SKM-1 treated with dmso at 0.1 percent for 144 hours (cell line): ENCODE measurements at regions not wholly inside any gene's neighbourhood (a gene's known extent, or its start where the extent isn't known, plus 50 kb on each side); places are given as distances from the start of the nearest gene placed in this dataset.
"Not testable (repeated sequence)": the region's sequence is repeated elsewhere in the genome, so short reads cannot be mapped to it uniquely, and the experiment has no call there.

Experiments
- DNase-seq: peaks from one replicate; lab custom pipeline; 2025; ENCODE audit not compliant: unreplicated experiment; lab: John Stamatoyannopoulos, UW

DNA sequence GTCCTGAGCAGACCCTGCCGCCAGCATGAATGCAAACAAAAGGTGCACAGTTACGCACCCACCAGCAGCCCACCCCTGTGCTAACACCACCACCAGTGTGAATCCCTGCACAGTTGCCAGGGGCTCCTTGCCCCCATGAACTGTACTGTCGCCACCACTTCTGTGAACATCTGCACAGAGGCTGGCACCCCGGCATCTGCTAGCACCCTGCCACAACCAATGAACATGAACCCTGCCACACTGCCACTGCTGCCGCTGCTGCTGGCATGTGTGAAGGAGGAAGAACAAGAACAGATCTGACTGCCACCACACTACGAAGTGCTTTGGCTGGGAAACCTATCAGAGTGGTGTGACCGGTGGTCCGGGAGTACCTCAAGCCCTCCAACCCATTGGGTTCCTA is 261.3 kb downstream of the PARM1 start:
- DNase-seq, result no peak

DNA sequence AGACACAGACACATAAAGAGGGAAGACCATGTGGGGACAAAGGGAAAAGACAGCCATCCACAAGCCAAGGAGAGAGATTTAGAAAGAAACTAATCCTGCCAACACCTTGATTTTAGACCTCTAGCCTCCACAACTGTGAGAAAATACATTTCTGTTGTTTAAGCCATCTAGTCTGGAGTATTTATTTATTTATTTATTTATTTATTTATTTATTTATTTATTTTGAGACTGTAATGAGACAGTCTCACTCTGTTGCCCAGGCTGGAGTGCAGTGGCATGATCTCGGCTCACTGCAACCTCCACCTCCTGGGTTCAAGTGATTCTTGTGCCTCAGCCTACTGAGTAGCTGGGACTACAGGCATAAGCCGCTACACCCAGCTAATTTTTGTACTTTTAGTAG is 259.3 kb downstream of the PARM1 start:
- DNase-seq, result not testable (repeated sequence)

DNA sequence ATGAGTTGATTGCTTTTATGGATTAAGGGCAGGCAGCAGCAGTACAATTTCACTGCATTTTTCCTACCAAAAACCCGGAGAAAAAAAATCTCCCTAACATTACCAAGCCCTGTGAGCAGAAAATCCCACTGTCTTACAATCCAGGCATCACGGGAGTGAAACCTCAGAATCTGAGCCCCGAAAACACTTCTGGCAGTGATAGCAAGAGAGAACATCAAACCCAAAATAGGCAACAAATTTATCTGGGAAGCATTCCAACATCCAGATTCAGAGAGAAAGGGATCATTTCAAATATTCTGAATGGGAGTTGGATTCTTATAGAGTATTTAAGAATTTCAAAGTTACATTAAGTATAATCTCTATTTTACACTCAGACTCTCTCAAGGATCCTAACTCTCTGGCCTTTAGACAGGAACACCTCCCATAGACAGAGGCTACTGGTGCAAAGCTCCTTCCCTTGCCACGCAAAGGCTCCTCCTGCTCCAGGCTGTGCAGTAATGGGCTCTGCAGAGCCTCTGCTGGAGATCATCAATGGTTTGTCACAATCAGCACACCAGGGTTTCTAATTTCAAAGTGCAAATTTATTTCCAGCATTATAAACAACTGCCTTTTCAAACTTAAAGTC is 256.9 kb downstream of the PARM1 start:
- no peak for DNase-seq

DNA sequence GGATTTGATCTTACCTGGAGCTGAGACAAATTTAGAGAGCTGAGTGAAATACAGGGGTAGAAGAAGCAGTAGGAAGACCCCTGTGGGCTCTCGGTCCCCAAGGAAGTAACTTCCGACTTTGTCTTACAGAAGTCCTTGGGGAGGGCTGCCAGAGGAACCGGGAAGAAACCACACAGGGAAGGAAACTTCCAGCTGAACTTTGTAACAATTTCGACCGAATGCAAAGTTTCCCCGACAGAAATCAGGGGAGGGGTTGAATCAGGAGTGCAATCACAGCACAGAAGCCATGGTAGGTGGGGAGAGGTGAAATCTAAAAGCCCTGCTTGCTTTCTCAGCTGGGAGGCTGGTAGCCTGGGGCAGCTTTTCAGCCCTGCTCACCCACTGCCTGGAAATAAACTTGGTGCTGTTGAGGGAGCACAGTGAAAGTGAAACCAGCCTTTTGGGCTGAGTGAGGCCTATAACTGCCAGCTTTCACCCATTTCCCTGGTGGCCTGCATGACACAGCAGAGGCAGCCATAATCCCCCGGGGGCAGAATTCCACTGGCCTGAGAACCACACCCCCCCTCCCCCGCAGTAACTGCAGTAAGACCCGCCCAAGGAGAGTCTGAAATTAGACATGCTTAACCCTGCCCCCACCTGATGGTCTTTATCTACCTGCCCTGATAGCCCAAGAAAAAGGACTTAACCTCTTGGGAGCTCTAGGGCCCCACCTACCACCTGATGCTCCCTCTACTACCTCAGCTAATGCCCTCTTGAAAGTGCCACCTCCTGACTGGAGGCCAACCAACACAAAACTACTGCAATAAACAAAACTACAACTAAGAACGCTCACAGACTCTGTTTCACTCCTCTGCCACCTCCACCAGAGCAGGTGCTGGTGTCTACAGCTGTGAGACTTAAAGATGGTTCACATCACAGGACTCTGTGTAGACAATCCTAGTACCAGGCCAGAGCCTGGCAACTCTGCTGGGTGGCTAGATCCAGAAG is 248.2 kb downstream of the PARM1 start:
- no peak for DNase-seq

DNA sequence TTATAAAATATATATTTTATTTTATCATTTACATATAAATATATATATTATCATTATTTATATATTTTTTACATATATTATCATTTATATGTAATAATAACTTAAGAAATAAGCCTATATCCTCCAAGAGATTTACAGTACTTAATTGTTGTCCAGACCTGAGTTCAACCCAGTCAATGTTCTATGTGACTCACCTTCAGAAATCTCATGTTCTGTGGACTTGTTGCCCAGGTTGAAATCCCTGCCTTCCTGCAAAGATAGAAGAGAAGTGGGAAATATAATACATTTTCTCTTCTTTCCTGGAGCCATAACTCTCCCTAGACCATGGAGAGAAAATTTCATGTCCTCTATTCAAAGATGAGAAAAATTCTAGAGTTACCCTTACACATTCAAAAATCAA is 247.3 kb downstream of the PARM1 start:
- DNase-seq, result no peak

DNA sequence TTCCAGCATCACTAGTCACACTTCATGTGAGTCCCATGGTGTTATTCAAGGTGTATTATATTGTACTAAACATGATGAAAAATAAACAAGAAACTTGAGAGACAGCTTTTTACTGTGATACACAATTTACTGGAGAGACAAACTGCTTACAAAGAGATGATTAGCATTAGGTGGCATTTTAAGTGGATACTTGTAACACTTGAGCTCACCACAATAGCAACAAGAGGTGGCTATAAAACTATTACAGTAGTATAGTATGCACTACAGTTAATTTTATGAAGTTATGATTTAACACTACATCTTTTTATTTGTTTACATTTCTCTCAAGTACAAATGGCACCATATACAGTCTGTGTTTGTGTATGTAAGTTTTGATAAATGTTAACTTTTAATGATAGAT is 246.6 kb downstream of the PARM1 start:
- no peak for DNase-seq

DNA sequence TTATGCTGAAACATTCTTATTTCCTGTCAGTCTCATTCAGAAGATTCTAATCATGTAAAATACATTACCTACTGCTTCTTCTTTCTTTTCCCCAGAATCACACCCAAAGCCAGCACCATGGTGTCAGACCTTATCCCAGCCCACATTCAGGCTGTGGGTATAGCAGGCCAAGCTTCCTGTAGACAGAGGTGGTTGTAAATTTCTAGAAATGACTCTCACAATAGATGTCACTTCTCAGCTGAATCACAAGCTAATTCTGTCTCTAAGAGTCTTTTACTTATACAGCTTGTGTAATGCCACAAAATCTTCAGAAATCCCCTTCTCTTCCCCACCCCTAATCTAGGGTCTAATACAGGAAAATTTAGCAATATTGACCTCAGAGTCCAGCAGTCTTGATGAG is 239.6 kb downstream of the PARM1 start:
- DNase-seq, result no peak

DNA sequence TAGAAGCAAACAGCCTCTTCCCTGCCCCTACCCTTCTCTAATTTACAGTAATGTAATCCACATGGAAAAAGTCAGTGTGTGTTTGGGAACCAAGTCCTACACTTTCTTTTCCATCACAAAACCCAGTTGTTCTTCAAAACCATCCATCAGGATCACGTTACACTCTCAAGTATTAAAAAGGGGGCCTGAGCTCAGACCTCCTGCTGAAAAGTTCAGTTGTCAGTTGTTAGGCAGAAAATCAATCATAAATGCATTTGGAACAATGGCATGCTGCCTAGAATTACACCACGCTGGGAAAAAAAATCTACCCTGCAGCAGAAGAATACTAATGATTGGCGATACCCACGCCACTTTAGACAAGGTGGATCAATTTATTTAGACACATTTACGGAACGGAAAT is 236.5 kb downstream of the PARM1 start:
- DNase-seq, result no peak

DNA sequence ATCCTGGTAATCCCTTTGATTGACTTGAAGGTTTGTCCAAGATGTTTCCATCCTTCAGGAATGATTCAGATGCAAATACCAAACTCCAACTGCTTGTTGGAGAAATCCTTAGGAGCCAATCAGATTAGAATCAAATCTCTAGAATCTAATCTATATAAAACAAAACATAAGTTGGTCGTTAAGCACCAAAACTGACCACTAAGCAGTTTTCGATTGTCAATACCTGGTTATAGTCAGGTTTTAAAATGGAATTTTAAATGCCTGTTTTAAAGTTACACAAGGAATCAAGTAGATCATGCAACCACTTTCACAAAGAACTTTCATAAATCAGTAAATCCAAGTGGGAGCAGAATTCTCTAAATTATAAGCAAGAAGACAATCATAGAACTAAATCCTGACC is 236.1 kb downstream of the PARM1 start:
- no peak for DNase-seq

DNA sequence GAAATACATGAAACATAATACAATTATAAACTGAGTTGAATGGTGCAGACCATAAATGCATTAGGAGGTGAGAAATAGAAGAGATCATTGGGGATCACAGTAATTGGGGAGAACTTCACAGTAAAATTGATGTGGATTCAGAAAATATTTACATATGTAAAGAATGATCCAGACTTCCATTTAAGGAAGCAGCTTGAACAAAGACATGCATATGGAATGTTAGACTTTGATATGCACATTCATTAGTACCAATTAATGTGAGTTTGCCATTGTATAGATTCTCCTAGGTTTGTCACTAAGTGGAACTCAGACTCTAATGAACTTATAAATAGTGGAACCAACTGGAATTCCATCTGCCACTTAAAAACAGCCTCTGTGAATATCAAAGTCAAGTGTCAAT is 235.6 kb downstream of the PARM1 start:
- no peak for DNase-seq

DNA sequence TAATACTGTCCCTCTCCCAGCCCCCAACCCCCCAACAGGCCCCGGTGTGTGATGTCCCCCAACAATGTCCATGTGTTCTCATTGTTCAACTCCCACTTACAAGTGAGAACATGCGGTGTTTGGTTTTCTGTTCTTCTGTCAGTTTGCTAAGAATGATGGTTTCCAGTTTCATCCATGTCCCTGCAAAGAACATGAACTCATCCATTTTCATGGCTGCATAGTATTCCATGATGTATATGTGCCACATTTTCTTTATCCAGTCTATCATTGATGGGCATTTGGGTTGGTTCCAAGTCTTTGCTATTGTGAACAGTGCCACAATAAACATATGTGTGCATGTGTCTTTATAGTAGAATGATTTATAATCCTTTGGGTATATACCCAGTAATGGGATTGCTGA is 232.2 kb downstream of the PARM1 start:
- not testable (repeated sequence) for DNase-seq

DNA sequence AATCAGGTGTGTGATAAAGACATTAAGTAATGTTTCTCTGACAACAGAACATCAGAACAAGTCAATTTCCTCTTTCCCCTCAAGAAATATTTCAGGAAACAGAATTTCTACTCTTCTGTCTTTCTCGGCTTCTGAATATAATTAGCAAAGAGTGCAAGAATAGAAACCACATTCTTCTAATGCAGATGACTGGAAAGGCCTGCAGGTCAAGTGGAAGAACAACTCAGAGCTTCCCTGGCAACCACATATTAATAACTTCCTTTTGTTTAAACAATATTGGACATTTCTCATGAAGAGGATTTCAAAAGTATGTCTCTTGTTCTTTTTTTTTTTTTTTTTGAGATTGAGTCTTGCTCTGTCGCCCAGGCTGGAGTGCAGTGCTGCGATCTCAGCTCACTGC is 225.5 kb downstream of the PARM1 start:
- peak; percentile 32 for DNase-seq

DNA sequence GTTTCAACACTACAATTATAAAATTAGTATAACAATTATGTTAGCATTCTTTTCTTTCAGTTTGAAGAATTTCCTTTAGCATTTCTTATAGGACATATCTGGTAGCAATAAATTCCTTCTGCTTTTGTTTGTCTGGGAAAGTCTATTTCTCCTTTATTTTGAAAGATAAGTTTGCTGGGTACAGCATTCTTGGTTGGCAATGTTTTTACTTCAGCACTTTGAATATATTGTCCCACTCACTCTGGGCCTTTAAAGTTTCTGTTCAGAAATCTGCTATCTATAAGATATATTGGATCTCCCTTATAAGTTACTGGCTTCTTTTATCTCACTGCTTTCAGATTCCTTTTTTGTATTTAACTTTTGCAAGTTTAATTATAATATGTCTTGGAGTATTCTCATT is 222.1 kb downstream of the PARM1 start:
- no peak for DNase-seq

DNA sequence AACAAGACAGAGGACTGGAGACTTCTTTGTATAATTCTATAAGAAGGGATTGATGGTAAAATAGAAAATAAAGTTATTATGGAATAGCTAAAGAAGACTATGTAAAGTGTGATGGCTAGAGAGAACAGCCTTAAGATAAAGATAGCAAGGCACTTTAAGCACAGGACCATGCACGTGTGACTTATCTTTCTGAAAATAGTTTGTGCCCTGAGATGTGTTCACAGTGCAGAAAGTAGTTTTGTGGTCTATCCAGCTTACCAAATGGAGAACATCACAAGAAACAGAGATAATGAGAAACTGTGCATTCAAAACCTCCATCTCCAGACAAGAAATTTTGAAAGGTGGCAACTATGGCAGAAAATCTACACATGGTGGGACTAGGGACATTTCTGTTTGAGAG is 213.3 kb downstream of the PARM1 start:
- DNase-seq, result no peak

DNA sequence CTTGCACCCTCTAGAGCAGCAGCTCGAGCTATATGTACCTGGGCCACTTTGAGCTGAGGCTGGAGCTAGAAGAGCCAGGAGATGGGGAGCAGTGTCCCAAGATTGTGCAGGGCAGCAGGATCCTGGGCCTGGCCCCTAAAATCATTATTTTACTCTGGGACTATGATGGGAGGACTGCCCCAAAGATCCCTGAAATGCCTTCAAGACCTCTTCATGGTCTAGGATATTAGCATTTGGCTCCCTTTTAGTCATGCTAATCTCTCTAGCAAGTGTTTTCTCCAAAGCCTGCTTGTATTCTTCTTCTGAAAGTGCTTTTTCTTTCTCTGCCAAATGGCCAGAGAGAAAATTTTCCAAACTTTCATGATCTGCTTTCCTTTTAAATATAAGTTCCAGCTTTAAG is 211.6 kb downstream of the PARM1 start:
- no peak for DNase-seq

DNA sequence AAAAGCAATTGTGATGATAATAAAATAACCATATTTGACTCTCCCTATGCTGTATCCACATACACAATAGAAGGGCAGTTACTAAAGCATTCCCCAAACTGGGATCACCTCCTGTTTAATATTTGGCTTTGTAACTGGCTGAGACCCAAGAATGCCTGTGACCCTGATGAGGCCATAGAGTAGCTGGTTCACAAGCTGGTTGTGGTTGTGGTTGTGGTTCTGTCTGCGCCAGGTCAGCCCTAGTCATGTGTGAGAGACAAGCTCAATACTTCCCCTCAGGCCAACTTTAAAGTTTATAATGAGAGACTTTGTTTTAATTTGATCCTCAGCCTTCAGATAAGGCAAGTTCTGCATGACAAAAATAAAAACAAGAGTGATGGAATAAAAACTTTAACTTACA is 209.9 kb downstream of the PARM1 start:
- no peak for DNase-seq

DNA sequence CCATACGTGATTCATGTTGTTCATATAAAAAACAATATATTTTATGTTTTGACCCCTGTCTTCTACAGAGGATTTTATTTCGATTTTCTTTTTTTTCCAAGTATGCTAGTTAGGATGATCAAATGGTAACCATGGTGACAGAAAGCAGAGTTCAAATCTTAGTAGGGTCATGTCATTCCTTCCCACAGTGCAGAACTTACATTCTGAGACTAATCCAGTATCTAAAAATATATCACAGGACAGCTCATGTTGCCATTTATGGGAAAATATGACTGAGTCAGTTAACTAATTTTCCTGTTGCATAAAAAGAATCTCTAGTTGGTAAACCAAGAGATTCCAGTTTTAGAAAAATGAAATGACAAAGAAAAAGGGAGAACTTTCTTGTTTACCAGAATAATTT is 209.5 kb downstream of the PARM1 start:
- no peak for DNase-seq

DNA sequence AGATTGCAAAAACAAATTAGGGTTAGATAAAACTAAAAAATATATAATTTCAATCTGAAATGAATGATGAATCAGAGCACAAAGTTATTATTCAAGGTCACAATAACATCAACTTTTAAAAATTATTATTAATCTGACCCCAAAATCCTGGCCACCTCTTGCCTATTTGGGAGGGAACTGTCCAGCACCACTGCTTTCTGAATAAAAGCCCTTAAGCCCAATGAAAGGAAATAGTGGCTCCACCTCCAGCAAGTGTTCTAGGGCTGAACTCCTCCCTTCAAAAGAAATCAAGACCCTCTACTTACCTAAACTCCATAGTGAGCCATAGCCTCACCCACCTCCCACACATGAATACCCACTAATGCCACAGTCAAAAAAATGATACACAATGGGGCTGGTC is 208.2 kb downstream of the PARM1 start:
- DNase-seq, result no peak

DNA sequence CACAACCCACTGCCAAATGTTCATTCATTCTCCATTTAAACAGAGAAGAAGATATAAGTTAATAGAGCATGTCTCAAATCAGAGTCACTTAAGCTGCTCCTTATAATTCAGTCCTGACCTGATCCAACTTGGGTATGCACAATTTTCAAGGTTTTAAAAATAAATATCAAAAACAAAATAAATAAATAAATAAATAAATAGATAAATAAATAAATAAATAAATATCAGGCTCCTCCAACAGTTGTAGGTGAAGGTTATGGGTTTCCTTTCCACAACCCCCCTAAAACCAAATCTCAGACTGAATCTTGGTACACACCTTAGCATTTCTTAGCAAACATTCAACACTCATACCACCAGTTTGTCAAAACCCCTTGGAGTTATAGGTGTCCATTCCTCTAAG is 204.4 kb downstream of the PARM1 start:
- no peak for DNase-seq

DNA sequence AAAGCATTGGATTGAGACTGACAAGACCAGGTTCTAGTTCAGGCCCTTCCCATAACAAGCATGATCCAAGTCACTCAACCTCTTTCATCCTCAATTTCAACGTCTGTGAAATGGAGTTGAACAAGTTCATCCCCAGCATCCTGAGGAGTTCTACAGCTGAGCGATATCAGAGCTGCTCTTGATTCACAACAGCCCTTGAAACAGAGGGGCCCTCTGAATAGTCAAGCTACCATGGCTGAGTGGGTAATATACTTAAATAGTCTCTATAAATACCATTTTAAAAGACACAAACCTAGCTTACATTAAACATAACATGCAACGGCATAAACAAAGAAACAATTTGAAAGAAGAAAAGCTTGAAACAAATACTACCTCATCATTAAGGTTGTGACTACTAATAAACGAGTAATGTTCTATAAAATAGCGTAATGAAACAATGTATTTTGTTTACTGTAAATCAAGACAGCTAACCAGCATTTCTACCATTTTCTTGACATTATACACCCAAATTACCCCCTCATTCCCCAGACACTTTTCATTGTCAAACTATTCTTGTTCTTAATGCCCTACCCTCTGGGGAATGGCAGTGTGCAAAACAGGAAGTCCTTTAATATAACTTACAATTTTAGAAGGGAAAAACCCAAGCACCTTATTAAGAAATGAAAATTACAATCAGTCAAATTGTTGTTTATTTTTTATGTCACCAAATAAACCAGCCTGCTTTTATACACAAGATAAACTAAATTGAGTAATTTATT is 202.3 kb downstream of the PARM1 start:
- DNase-seq, result no peak

DNA sequence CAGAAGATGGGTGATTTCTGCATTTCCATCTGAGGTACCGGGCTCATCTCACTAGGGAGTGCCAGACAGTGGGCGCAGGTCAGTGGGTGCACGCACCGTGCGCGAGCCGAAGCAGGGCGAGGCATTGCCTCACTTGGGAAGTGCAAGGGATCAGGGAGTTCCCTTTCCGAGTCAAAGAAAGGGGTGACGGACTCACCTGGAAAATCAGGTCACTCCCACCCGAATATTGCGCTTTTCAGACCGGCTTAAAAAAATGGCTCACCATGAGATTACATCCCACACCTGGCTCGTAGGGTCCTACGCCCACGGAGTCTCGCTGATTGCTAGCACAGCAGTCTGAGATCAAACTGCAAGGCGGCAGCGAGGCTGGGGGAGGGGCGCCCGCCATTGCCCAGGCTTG is 194.0 kb downstream of the PARM1 start:
- not testable (repeated sequence) for DNase-seq

DNA sequence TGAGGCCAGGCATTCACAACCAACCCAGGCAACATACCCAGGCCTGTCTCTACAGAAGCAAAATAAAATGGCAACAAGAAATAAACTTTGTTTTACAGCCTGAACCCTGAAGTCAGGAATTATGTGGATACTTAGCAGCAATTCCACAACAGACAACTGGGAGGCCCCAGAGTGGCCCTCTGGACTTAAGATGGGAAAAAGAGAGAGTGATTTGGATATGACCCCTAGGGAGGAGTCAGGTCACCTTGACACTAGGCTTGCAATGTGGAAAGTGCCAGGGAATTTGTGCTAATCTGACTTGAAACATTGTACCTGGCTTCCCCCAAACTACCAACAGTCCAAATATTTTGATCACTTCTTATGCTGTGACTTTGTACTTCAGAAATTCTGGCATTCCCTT is 193.1 kb downstream of the PARM1 start:
- no peak for DNase-seq
